ENCODE measurements at regions not wholly inside any gene's neighbourhood (a gene's known extent, or its start where the extent isn't known, plus 50 kb on each side); places are given as distances from the start of the nearest gene placed in this dataset.

DNA sequence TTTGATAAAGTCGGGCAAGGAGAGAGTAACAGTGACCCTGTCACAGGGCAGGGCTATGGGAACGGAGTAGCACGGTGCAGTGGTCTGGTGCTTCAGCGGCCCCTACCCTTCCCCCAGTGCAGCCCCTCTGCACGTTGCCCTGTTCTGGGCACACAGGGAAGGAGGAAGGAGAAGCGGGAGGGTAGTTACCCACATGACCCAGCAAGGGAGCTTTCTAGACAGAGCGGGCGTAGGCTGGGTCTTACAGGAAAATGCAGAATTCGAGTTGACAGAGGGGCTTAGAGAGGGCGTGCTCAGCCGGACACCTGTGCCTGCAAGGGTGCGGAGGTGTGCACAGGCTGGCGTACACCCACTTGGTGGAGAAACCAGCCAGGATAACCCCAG, 341.2 kb downstream of the NPHP4 start:
- no peak for TF ChIP-seq CTCF (conservative IDR thresholded peaks at IDR 0.05; ENCODE audit: low read length)
- no peak for DNase-seq (ENCODE audit: low read depth)
- no peak overlapping the region for H3K4me3 ChIP-seq (ENCODE audit: low read length)

DNA sequence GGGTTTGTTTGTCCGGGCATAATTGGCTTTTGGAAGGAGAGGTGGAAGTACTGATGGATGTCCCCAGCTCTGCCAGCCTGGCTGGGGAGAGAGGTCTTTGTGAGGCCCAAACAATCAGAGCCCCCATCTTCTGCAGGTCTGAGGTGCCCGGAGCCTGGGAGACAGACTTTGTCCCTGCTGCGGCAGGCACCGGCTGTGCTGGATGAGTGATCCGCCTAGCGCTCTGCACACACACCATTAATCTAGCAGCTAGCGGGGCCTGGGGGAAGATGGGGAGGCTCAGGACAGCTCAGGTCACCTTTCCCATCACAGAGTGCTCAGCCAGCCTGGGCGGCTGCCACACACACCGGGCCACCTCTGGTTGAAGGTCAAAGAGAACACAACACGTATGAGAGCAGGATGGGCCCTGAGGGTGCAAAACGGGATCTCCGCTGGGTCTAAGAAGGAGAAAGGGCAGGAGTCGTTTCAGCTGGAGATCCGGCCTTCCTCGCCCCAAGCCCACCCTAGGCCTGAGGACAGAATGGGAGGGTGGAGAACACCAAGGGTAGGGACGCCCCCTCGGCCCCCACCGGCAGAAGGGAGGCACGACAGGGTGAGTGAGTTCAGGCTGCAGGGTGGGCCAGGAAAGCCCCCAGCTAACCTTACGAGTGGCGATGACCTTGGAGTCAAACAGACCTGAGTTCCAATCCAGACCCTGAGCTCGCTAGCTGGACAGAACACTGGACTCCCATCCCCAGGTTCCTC, 341.8 kb downstream of the NPHP4 start:
- no peak for DNase-seq (ENCODE audit: low read depth)
- H3K4me3 ChIP-seq (ENCODE audit: low read length): no peak overlapping the region
- TF ChIP-seq CTCF (conservative IDR thresholded peaks at IDR 0.05; ENCODE audit: low read length): no peak

DNA sequence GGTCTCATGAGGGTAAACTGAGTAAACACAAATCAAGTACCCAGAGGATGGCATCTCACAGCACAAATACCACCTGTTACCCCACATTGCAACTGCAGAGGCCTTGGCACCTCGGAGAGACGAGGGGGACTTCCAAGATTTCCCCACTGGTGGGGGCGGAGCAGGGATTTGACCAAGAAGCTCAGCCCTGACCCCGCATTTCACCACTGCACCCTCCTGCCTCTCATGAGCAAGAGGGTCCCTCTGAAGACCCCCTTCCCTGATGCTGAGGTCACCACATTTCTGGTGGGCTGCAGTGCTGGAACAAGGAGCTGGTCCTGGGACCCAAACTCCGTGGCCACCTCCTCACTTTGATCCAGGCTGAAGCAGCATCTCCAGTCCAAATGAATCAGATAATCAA, 342.4 kb downstream of the NPHP4 start:
- TF ChIP-seq CTCF (conservative IDR thresholded peaks at IDR 0.05; ENCODE audit: low read length): no peak

GRCh38 chr1:5649166-5649551, 343.1 kb downstream of the NPHP4 start:
- no peak for DNase-seq (ENCODE audit: low read depth)
- no peak for TF ChIP-seq CTCF (conservative IDR thresholded peaks at IDR 0.05; ENCODE audit: low read length)
- H3K4me3 ChIP-seq (ENCODE audit: low read length): no peak overlapping the region

More for the DNA sequence above, 342.4 kb downstream of the NPHP4 start:
- no peak overlapping the region for H3K4me3 ChIP-seq (ENCODE audit: low read length)
- DNase-seq (ENCODE audit: low read depth): no peak

- no peak for TF ChIP-seq CTCF (conservative IDR thresholded peaks at IDR 0.05; ENCODE audit: low read length)
- no peak overlapping the region for H3K4me3 ChIP-seq (ENCODE audit: low read length)
- no peak for DNase-seq (ENCODE audit: low read depth)
These were observed 343.6 kb downstream of the NPHP4 start for GRCh38 chr1:5648410-5649165.

DNA sequence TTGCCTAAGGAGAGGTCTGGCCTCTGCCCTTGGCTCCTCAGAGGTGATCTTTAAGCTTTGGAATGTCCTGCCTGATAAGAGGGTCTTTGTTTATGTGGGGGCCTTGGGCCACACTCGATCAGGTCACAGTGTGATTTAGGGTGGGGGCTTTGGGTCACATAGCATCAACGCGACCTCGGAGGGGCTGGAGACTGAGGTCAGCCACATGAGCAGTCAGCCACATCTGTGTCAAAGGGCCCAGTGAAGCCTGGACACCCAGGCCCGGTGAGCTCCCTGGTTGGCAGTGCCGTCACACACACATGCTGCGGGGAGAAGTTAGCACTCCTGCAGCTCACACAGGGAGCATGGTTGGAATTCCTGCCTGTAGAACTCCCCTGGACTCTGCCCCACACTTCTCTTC, 345.0 kb downstream of the NPHP4 start:
- no peak for TF ChIP-seq CTCF (conservative IDR thresholded peaks at IDR 0.05; ENCODE audit: low read length)
- H3K4me3 ChIP-seq (ENCODE audit: low read length): no peak overlapping the region
- DNase-seq (ENCODE audit: low read depth): no peak
